Tibial nerve (tissue), 4 donors: ENCODE measurements at regions not wholly inside any gene's neighbourhood (a gene's known extent, or its start where the extent isn't known, plus 50 kb on each side); places are given as distances from the start of the nearest gene placed in this dataset.

Experiments
- DNase-seq, 2 donors: peaks; one replicate each; pipeline ENCODE4 v3.0.0-alpha.2; 2019; ENCODE audit warnings: low spot score in 2 of 2
- H3K27ac ChIP-seq, 4 donors: fragments of 200-600 bp; sonication (generic) in 3 of 4; one replicate each; pipeline ENCODE4 v1.5.1; 2017 to 2019; ENCODE audit warnings: mild to moderate bottlenecking in 1 of 4
- H3K27me3 ChIP-seq, 2 donors: fragments of 200-600 bp; sonication (generic) in 1 of 2; one replicate each; pipeline versions ENCODE4 v1.5.1 to v1.6.0; 2017 to 2019
- H3K36me3 ChIP-seq, 3 donors: fragments of 200-600 bp; sonication (generic); one replicate each; pipeline ENCODE4 v1.5.1; 2018 to 2019
- H3K4me1 ChIP-seq, 4 donors: fragments of 200-600 bp; sonication (generic) in 3 of 4; one replicate each; pipeline ENCODE4 v1.5.1; 2017 to 2019
- H3K4me3 ChIP-seq, 4 donors: fragments of 200-600 bp; sonication (generic) in 3 of 4; one replicate each; pipeline ENCODE4 v1.5.1; 2017 to 2019; ENCODE audit warnings: mild to moderate bottlenecking in 1 of 4, moderate library complexity in 1 of 4
- H3K9me3 ChIP-seq, 4 donors: fragments of 200-600 bp; sonication (generic) in 3 of 4; one replicate each; pipeline ENCODE4 v1.5.1; 2017 to 2019
- CTCF ChIP-seq, 5 experiments: fragments of 200-600 bp in 3 of 5; fragments of 450-650 bp in 2 of 5; sonication (generic) in 3 of 5; IDR thresholded peaks; one replicate each; pipeline ENCODE4 v1.5.1; 2016 to 2019; ENCODE audit warnings: antibody characterized with exemption in 5 of 5, mild to moderate bottlenecking in 3 of 5, moderate library complexity in 2 of 5
- EP300 ChIP-seq, 2 donors: sonication (generic); formaldehyde crosslinking; IDR thresholded peaks; one replicate each; pipeline ENCODE4 v1.6.1; 2017; ENCODE audit warnings: antibody characterized with exemption in 2 of 2, mild to moderate bottlenecking in 1 of 2
- POLR2A ChIP-seq, 2 donors: fragments of 450-650 bp; IDR thresholded peaks; one replicate each; pipeline ENCODE4 v1.6.1; 2017; ENCODE audit warnings: antibody characterized with exemption in 2 of 2, mild to moderate bottlenecking in 2 of 2, moderate library complexity in 2 of 2
- WGBS, 2 donors: methylation state at CpG; one replicate each; pipeline ENCODE4 v1.1.5; 2018; 5-methylcytosine and 5-hydroxymethylcytosine counted together

- WGBS, 2 donors, result 96 to 100% methylated on average over 1 of the region's 1 CpG
- Histone ChIP-seq H3K9me3 (no peaks in the 10 kb centered on the region), H3K4me3 (no peak overlapping the region), H3K36me3 (no peaks in the 10 kb centered on the region), H3K4me1 (peaks cover 0 to 11% (median 0%) of the 10 kb centered on the region in 4 donors), H3K27me3 (no peaks in the 10 kb centered on the region), H3K27ac (no peak overlapping the region)
- TF ChIP-seq EP300 (IDR thresholded peaks at IDR 0.05) (no peak), CTCF (IDR thresholded peaks at IDR 0.05) (no peak), POLR2A (IDR thresholded peaks at IDR 0.05) (no peak)
- no peak for DNase-seq
Observed at GRCh38 chr6:139856562-139856961, 482.1 kb upstream of the CITED2 start.

GRCh38 chr6:139855671-139856311 lies 481.3 kb upstream of the CITED2 start:
- no peak overlapping the region for H3K27ac ChIP-seq

GRCh38 chr6:139853302-139853992 lies 479.0 kb upstream of the CITED2 start:
- H3K36me3 ChIP-seq, result no peaks in the 10 kb centered on the region
- 31 to 32% methylated on average over 3 of the region's 3 CpGs for WGBS, 2 donors
- no peak for DNase-seq
- H3K9me3 ChIP-seq, result peaks cover 0 to 16% (median 5%) of the 10 kb centered on the region in 4 donors
- H3K4me3 ChIP-seq, result no peak overlapping the region
- H3K27me3 ChIP-seq, result no peaks in the 10 kb centered on the region
- no peak overlapping the region for H3K27ac ChIP-seq
- TF ChIP-seq EP300 (IDR thresholded peaks at IDR 0.05) (no peak), CTCF (IDR thresholded peaks at IDR 0.05) (no peak), POLR2A (IDR thresholded peaks at IDR 0.05) (no peak)
- H3K4me1 ChIP-seq, result peaks cover 0 to 11% (median 0%) of the 10 kb centered on the region in 4 donors

More at GRCh38 chr6:139855671-139856311, 481.3 kb upstream of the CITED2 start:
- no peak for DNase-seq
- peaks cover 0 to 11% (median 0%) of the 10 kb centered on the region in 4 donors for H3K4me1 ChIP-seq
- no peaks in the 10 kb centered on the region for H3K36me3 ChIP-seq
- H3K4me3 ChIP-seq, result no peak overlapping the region
- TF ChIP-seq POLR2A (IDR thresholded peaks at IDR 0.05) (no peak), CTCF (IDR thresholded peaks at IDR 0.05) (no peak)
- H3K27me3 ChIP-seq, result no peaks in the 10 kb centered on the region
- peaks cover 0 to 5% (median 0%) of the 10 kb centered on the region in 4 donors for H3K9me3 ChIP-seq
- 28 to 38% methylated on average over 3 of the region's 3 CpGs for WGBS, 2 donors

- Histone ChIP-seq H3K27me3 (no peaks in the 10 kb centered on the region), H3K36me3 (no peaks in the 10 kb centered on the region), H3K27ac (no peak overlapping the region), H3K4me1 (peaks cover 0 to 11% (median 0%) of the 10 kb centered on the region in 4 donors), H3K9me3 (peaks cover 0 to 16% (median 5%) of the 10 kb centered on the region in 4 donors), H3K4me3 (no peak overlapping the region)
- DNase-seq, result no peak
- 55% methylated on average over 9 of the region's 9 CpGs for WGBS, 2 donors
- TF ChIP-seq POLR2A (IDR thresholded peaks at IDR 0.05), result no peak
Observed at GRCh38 chr6:139852488-139853140, 478.2 kb upstream of the CITED2 start.

- Histone ChIP-seq H3K9me3 (peaks cover 0 to 16% (median 5%) of the 10 kb centered on the region in 4 donors), H3K27ac (no peak overlapping the region), H3K4me3 (no peak overlapping the region), H3K27me3 (no peaks in the 10 kb centered on the region), H3K4me1 (peaks cover 0 to 16% (median 0%) of the 10 kb centered on the region in 4 donors), H3K36me3 (no peaks in the 10 kb centered on the region)
- TF ChIP-seq EP300 (IDR thresholded peaks at IDR 0.05) (no peak), CTCF (IDR thresholded peaks at IDR 0.05) (no peak), POLR2A (IDR thresholded peaks at IDR 0.05) (no peak)
- DNase-seq, result no peak
- WGBS, 2 donors, result 50 to 51% methylated on average over 2 of the region's 2 CpGs
Observed at GRCh38 chr6:139852067-139852466, 477.6 kb upstream of the CITED2 start.
